Liver (tissue), 3 donors: ENCODE measurements at regions not wholly inside any gene's neighbourhood (a gene's known extent, or its start where the extent isn't known, plus 50 kb on each side); places are given as distances from the start of the nearest gene placed in this dataset.

Experiments
- EGR1 ChIP-seq, 2 donors: IDR thresholded peaks; 2 replicates each; pipeline ENCODE4 v1.6.1; 2016 to 2018; ENCODE audit warnings: antibody characterized with exemption in 2 of 2, low read depth in 2 of 2
- FOXA1 ChIP-seq: IDR thresholded peaks from 2 replicates; pipeline ENCODE4 v1.6.1; 2016; ENCODE audit warnings: antibody characterized with exemption
- MAX ChIP-seq: IDR thresholded peaks from 2 replicates; pipeline ENCODE4 v1.6.1; 2016; ENCODE audit warnings: antibody characterized with exemption
- RXRA ChIP-seq, 2 donors: IDR thresholded peaks; 2 replicates each; pipeline ENCODE4 v1.6.1; 2017 to 2018; ENCODE audit warnings: antibody characterized with exemption in 2 of 2, mild to moderate bottlenecking in 1 of 2
- TAF1 ChIP-seq: conservative IDR thresholded peaks from 2 replicates; pipeline ENCODE4 v1.6.1; 2016; ENCODE audit warnings: antibody characterized with exemption, mild to moderate bottlenecking
- YY1 ChIP-seq: IDR thresholded peaks from 2 replicates; pipeline ENCODE4 v1.6.1; 2016; ENCODE audit warnings: antibody characterized with exemption, mild to moderate bottlenecking
- TF ChIP-seq, protein P1 (sequence below): fragments of 150-350 bp; IDR thresholded peaks from 2 replicates; pipeline ENCODE4 v1.5.1; 2017; ENCODE audit warnings: improper control_type of control experiment, low read depth, low read length; ENCODE audit not compliant: missing input control
- TF ChIP-seq, protein P2 (sequence below): IDR thresholded peaks from 2 replicates; pipeline ENCODE4 v1.6.1; 2016; ENCODE audit warnings: antibody characterized with exemption
- donor health status: healthy.
- donor health status: healthy.

DNA sequence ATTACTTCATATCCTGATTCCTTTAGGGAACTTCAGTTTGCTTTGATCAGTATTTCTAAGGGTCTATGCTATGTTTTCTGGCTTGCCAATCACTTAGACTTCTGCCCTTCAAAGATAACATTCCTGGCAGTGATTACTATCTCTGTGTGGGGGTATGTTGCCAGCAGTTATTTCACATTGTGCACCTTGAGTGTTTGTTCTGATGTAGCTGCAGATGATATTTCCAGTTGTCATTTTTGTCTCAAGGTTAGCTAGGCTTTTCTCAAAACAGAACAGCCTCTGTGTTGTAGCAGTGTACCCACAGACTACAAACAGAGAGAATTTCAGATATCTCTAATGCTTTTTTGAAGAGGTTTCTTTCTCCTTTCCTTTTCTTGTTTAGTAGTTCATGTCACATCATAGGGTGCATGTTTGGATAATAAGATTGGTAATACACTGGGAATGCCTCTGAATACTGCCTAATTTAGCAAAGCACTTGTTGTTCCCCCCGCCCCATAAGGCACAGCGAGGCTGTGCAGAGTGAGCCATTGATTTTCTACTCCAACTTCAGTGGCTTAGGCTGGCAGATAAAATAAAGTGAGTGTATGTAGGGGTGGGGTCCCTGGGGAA is 134.7 kb upstream of the AGR3 start:
- TF ChIP-seq EGR1 (IDR thresholded peaks at IDR 0.05; ENCODE audit: low read depth in 2 of 2) (no peak), MAX (no peak), YY1 (no peak), FOXA1 (no peak), RXRA (IDR thresholded peaks at IDR 0.05) (no peak), TAF1 (no peak)
- TF ChIP-seq, protein P1, sequence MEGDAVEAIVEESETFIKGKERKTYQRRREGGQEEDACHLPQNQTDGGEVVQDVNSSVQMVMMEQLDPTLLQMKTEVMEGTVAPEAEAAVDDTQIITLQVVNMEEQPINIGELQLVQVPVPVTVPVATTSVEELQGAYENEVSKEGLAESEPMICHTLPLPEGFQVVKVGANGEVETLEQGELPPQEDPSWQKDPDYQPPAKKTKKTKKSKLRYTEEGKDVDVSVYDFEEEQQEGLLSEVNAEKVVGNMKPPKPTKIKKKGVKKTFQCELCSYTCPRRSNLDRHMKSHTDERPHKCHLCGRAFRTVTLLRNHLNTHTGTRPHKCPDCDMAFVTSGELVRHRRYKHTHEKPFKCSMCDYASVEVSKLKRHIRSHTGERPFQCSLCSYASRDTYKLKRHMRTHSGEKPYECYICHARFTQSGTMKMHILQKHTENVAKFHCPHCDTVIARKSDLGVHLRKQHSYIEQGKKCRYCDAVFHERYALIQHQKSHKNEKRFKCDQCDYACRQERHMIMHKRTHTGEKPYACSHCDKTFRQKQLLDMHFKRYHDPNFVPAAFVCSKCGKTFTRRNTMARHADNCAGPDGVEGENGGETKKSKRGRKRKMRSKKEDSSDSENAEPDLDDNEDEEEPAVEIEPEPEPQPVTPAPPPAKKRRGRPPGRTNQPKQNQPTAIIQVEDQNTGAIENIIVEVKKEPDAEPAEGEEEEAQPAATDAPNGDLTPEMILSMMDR, result no peak
- TF ChIP-seq, protein P2, sequence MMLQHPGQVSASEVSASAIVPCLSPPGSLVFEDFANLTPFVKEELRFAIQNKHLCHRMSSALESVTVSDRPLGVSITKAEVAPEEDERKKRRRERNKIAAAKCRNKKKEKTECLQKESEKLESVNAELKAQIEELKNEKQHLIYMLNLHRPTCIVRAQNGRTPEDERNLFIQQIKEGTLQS, result no peak
